ENCODE measurements at regions not wholly inside any gene's neighbourhood (a gene's known extent, or its start where the extent isn't known, plus 50 kb on each side); places are given as distances from the start of the nearest gene placed in this dataset.

GRCh38 chr2:133776936-133777573, 208.8 kb upstream of the NCKAP5 start:
- TF ChIP-seq, protein P1, sequence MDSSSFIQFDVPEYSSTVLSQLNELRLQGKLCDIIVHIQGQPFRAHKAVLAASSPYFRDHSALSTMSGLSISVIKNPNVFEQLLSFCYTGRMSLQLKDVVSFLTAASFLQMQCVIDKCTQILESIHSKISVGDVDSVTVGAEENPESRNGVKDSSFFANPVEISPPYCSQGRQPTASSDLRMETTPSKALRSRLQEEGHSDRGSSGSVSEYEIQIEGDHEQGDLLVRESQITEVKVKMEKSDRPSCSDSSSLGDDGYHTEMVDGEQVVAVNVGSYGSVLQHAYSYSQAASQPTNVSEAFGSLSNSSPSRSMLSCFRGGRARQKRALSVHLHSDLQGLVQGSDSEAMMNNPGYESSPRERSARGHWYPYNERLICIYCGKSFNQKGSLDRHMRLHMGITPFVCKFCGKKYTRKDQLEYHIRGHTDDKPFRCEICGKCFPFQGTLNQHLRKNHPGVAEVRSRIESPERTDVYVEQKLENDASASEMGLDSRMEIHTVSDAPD (CRISPR knock-in tag; IDR thresholded peaks at IDR 0.05): no peak
- TF ChIP-seq POU5F1 (IDR thresholded peaks at IDR 0.05; ENCODE audit: borderline replicate concordance, low read depth, low read length, partially characterized antibody): no peak
- TF ChIP-seq SP2 (IDR thresholded peaks at IDR 0.05; ENCODE audit: extremely low read depth, low read depth, low read length, poor library complexity, severe bottlenecking): no peak
- TF ChIP-seq PHTF2 (CRISPR knock-in tag; IDR thresholded peaks at IDR 0.05): no peak
- TF ChIP-seq PTRF (tag; IDR thresholded peaks at IDR 0.05): no peak
- no peak for TF ChIP-seq ZZZ3 (IDR thresholded peaks at IDR 0.05)
- no peak for TF ChIP-seq MAZ (CRISPR knock-in tag; conservative IDR thresholded peaks at IDR 0.05 in 1 of 2, IDR thresholded peaks at IDR 0.05 in 1 of 2)
- no peak for TF ChIP-seq MAFK (IDR thresholded peaks at IDR 0.05; ENCODE audit: low read length)
- TF ChIP-seq, protein P2, sequence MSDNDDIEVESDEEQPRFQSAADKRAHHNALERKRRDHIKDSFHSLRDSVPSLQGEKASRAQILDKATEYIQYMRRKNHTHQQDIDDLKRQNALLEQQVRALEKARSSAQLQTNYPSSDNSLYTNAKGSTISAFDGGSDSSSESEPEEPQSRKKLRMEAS (CRISPR knock-in tag; IDR thresholded peaks at IDR 0.05): no peak
- TF ChIP-seq TARDBP (IDR thresholded peaks at IDR 0.05): no peak
